Heart right ventricle (tissue), 16 donors: ENCODE measurements at regions not wholly inside any gene's neighbourhood (a gene's known extent, or its start where the extent isn't known, plus 50 kb on each side); places are given as distances from the start of the nearest gene placed in this dataset.
"Not testable (repeated sequence)": the region's sequence is repeated elsewhere in the genome, so short reads cannot be mapped to it uniquely, and the experiment has no call there.

Experiments used
- ATAC-seq, 8 donors: fragments of 200-7000 bp; cut with Tn5 transposase; one replicate each; pipeline ENCODE4 v1.9.1; 2020; ENCODE audit warnings: mild to moderate bottlenecking in 8 of 8, moderate library complexity in 8 of 8, moderate number of reproducible peaks in 1 of 8
- DNase-seq, 2 donors: peaks; one replicate each; pipeline ENCODE4 v3.0.0-alpha.2; 2020
- H3K27ac ChIP-seq, 10 donors: fragments of 200-600 bp; sonication (generic) in 2 of 10; one replicate each; pipeline versions ENCODE4 v1.5.0 to v1.8.0; 2020 to 2022; ENCODE audit warnings: mild to moderate bottlenecking in 3 of 10
- H3K27me3 ChIP-seq, 7 donors: fragments of 200-600 bp; one replicate each; pipeline ENCODE4 v1.8.0; 2021 to 2022; ENCODE audit warnings: mild to moderate bottlenecking in 2 of 7
- H3K36me3 ChIP-seq, 9 donors: fragments of 200-600 bp; sonication (generic) in 1 of 9; one replicate each; pipeline versions ENCODE4 v1.5.0 to v1.8.0; 2020 to 2022; ENCODE audit warnings: mild to moderate bottlenecking in 2 of 9
- H3K4me1 ChIP-seq, 9 donors: fragments of 200-600 bp; sonication (generic) in 1 of 9; one replicate each; pipeline versions ENCODE4 v1.5.0 to v1.8.0; 2020 to 2022; ENCODE audit warnings: mild to moderate bottlenecking in 4 of 9
- H3K4me3 ChIP-seq, 10 donors: fragments of 200-600 bp; sonication (generic) in 2 of 10; one replicate each; pipeline versions ENCODE4 v1.5.0 to v1.8.0; 2020 to 2022; ENCODE audit warnings: mild to moderate bottlenecking in 7 of 10, moderate library complexity in 2 of 10
- H3K9me3 ChIP-seq, 11 donors: fragments of 200-600 bp in 10 of 11; sonication (generic) in 2 of 11; one replicate each; pipeline versions ENCODE4 v1.5.0 to v1.8.0; 2013 to 2022; ENCODE audit warnings: mild to moderate bottlenecking in 2 of 11, control low read depth in 1 of 11, moderate library complexity in 1 of 11
- WGBS, 2 donors: extraction: QIAGEN DNeasy Blood & Tissue Kit; methylation state at CpG; one replicate each; pipeline ENCODE4 v1.1.7; 2013; ENCODE audit warnings: inconsistent platforms in 1 of 2; 5-methylcytosine and 5-hydroxymethylcytosine counted together
- intact Hi-C, 10 donors: fragments of 100-400 bp; cut with DNase I; formaldehyde crosslinking; loops; one replicate each; pipeline versions ENCODE4 v1.11.1 to v1.14.2; 2022
- TF ChIP-seq, protein P1 (sequence below), 9 donors: fragments of 200-600 bp; sonication (generic) in 2 of 9; IDR thresholded peaks; one replicate each; pipeline versions ENCODE4 v1.5.0 to v1.8.0; 2021 to 2022; ENCODE audit warnings: antibody characterized with exemption in 9 of 9, mild to moderate bottlenecking in 5 of 9, moderate library complexity in 1 of 9
- donor health status: Arrhythmogenic right ventricular cardiomyopathy.
- donor health status: ischemic (EF 13 %, LVEDD 7.1; RV severe dilation, severe dysfunction).
- donor health status: healthy with polysubstance abuse.
- donor health status: DM: no; HTN: yes; CAD: no.
- donor health status: DM: no; HTN: no; CAD: no.
- donor health status: ischemic (EF 25% LVEDD 6.9; RV normal size, moderate dysfunction).
- donor health status: ischemic (EF 25% LVEDD 5.7; RV mildly dilated, moderate dysfunction).
- donor health status: healthy.
- donor health status: DM: yes; HTN: yes; CAD: no.
- donor health status: Ischemic cardiomyopathy.
- donor health status: ischemic (EF 35%, LVEDD 5.7; RV mildly dilated, moderate dysfunction).
- donor health status: nonischemic (EF 11% LVEDD 7.7; RV severe dilation, severe dysfunction).
- donor health status: DM: yes; HTN: yes; CAD: no.
- donor health status: PGD.
- donor health status: ischemic (EF 29% LVEDD 5.4; RV normal size, mild dysfunction).
- donor health status: nonischemic (EF 23%, LVEDD 6.1; RV moderate dilation, normal function).

DNA sequence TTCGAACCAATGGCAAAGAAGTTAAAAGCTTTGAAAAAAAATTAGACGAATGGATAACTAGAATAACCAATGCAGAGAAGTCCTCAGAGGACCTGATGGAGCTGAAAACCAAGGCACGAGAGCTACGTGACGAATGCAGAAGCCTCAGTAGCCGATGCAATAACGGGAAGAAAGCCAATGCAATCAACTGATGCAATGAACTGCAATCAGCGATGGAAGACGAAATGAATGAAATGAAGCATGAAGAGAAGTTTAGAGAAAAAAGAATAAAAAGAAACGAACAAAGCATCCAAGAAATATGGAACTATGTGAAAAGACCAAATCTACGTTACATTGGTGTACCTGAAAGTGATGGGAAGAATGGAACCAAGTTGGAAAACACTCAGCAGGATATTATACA is 52.6 kb upstream of the MRPS30 start:
- ATAC-seq, H3K4me1 ChIP-seq, DNase-seq, H3K27me3 ChIP-seq, intact Hi-C loops, H3K36me3 ChIP-seq, H3K27ac ChIP-seq, H3K4me3 ChIP-seq, H3K9me3 ChIP-seq: not testable (repeated sequence)
- WGBS, 2 donors: 87 to 91% methylated on average over 11 of the region's 11 CpGs

DNA sequence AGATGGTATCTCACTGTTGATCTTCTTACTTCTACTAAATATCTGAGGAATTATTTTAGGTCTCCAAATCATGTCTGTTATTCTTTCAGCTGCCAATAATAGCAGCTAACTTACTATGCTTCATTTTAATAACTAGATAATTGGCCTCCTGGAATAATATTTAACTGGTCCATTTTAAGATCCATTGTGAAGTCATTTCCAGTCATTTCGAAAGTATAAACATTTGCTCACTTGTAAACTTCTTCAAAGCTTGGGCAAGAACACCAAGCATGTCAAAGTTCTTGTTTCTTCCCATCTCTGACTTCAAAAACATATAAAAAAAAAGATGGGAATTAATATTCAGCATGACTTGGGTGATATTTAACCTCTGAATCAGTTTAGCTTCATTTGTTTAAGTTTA is 61.4 kb upstream of the MRPS30 start:
- Histone ChIP-seq H3K9me3 (no peaks in the 10 kb centered on the region), H3K36me3 (no peaks in the 10 kb centered on the region), H3K4me1 (no peaks in the 10 kb centered on the region), H3K27me3 (no peaks in the 10 kb centered on the region), H3K4me3 (no peak overlapping the region), H3K27ac (no peak overlapping the region)
- ATAC-seq: no peak
- whole genome bisulfite sequencing, 2 donors: 71 to 72% methylated on average over 1 of the region's 1 CpG
- intact Hi-C loops: no loop called here
- DNase-seq: no peak
- TF ChIP-seq, protein P1, sequence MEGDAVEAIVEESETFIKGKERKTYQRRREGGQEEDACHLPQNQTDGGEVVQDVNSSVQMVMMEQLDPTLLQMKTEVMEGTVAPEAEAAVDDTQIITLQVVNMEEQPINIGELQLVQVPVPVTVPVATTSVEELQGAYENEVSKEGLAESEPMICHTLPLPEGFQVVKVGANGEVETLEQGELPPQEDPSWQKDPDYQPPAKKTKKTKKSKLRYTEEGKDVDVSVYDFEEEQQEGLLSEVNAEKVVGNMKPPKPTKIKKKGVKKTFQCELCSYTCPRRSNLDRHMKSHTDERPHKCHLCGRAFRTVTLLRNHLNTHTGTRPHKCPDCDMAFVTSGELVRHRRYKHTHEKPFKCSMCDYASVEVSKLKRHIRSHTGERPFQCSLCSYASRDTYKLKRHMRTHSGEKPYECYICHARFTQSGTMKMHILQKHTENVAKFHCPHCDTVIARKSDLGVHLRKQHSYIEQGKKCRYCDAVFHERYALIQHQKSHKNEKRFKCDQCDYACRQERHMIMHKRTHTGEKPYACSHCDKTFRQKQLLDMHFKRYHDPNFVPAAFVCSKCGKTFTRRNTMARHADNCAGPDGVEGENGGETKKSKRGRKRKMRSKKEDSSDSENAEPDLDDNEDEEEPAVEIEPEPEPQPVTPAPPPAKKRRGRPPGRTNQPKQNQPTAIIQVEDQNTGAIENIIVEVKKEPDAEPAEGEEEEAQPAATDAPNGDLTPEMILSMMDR (IDR thresholded peaks at IDR 0.05): no peak

DNA sequence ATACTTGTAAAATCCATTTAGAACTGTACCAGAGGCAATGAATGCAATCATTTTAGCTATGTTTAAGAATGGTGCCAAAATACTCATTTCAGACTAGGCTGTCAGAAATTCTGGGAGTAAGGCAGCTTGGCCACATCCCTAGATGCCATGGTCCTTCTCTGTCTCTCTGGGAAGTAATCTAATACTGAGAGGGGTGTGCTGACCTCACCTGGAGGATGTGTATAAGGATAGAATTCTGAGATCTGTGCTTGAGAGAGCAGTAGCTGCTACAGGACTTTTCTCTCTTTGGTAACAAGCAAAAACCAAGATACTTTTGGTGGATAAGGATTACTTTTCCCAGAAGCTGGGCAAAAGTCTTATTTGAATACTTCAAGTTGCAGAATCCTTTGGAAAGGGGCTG is 68.1 kb upstream of the MRPS30 start:
- intact Hi-C loops: no loop called here
- Histone ChIP-seq H3K9me3 (peaks cover 0 to 5% (median 0%) of the 10 kb centered on the region in 11 donors), H3K27me3 (no peaks in the 10 kb centered on the region), H3K36me3 (no peaks in the 10 kb centered on the region), H3K27ac (no peak overlapping the region), H3K4me1 (no peaks in the 10 kb centered on the region), H3K4me3 (no peak overlapping the region)
- no peak for ATAC-seq
- DNase-seq: no peak
- TF ChIP-seq, protein P1 (IDR thresholded peaks at IDR 0.05): no peak

DNA sequence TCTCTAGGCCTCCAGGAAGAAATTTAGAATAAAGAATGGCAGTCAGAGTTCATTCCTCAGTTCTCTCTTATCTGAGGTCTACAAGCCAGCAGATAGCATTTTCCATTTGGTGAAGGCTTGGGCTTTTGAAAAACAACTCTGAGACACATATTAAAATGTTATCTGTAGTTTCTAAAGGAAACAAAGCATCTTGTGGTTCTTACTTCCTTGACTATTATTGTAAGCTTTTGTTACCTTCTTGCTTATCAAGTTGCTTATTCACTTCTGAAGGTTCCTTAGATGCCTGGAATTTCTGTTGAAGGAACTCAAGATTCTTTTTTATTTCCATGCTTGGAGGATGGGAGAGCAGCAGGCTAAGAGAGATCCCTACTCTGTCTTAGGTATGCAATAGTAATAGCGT is 79.2 kb upstream of the MRPS30 start:
- H3K27me3 ChIP-seq: no peaks in the 10 kb centered on the region
- H3K27ac ChIP-seq: no peak overlapping the region
- no peak overlapping the region for H3K4me3 ChIP-seq
- intact Hi-C loops: no loop called here
- H3K36me3 ChIP-seq: no peaks in the 10 kb centered on the region
- no peaks in the 10 kb centered on the region for H3K4me1 ChIP-seq
- TF ChIP-seq, protein P1 (IDR thresholded peaks at IDR 0.05): no peak
- ATAC-seq: no peak
- DNase-seq: no peak
- H3K9me3 ChIP-seq: peaks cover 0 to 16% (median 7%) of the 10 kb centered on the region in 11 donors
- 64 to 76% methylated on average over 1 of the region's 1 CpG for WGBS, 2 donors

DNA sequence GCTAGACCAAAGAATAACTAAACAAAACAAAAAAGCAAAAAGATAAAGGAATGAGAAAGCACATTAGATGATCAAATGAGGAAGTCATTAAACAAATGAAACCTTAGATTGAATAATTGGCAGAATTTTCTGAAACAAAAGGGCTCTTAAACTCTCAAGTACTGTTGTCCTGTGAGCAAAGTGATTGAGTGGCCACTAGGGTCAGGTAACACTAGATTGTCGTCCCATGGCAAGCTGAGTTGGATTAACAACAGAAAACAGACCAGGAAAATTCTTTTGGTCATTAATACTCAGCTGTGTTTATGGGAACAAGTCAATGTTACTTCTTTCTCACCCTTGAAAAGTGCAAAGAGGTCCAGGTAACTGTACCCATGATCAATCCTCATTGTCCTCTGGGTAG is 81.6 kb upstream of the MRPS30 start:
- TF ChIP-seq, protein P1 (IDR thresholded peaks at IDR 0.05): no peak

More for the DNA sequence above, 81.6 kb upstream of the MRPS30 start:
- intact Hi-C loops: no loop called here
- no peak overlapping the region for H3K27ac ChIP-seq
- no peaks in the 10 kb centered on the region for H3K36me3 ChIP-seq
- no peaks in the 10 kb centered on the region for H3K27me3 ChIP-seq
- ATAC-seq: no peak
- no peak for DNase-seq
- H3K4me3 ChIP-seq: no peak overlapping the region
- H3K9me3 ChIP-seq: peaks cover 0 to 7% (median under 1%) of the 10 kb centered on the region in 11 donors
- WGBS, 2 donors: 59 to 64% methylated on average over 1 of the region's 1 CpG
- H3K4me1 ChIP-seq: no peaks in the 10 kb centered on the region
